Liver (tissue), 8 donors: ENCODE measurements at regions not wholly inside any gene's neighbourhood (a gene's known extent, or its start where the extent isn't known, plus 50 kb on each side); places are given as distances from the start of the nearest gene placed in this dataset.

Source experiments
- DNase-seq: peaks from one replicate; pipeline ENCODE4 v3.0.0-alpha.2; 2017; ENCODE audit warnings: low spot score
- H3K27ac ChIP-seq, 2 donors: one replicate each; pipeline ENCODE4 v1.7.0; 2013; ENCODE audit warnings: inconsistent platforms in 2 of 2, low read length in 2 of 2, control low read depth in 1 of 2, low read depth in 1 of 2, mild to moderate bottlenecking in 1 of 2
- H3K27me3 ChIP-seq, 4 donors: one replicate each; pipeline versions ENCODE4 v1.6.1 to v1.7.0; 2013; ENCODE audit warnings: low read length in 3 of 4, inconsistent platforms in 1 of 4, mild to moderate bottlenecking in 1 of 4, moderate library complexity in 1 of 4; ENCODE audit not compliant: control insufficient read depth in 4 of 4, insufficient read depth in 4 of 4
- H3K36me3 ChIP-seq, 4 donors: one replicate each; pipeline versions ENCODE4 v1.6.1 to v1.7.0; 2013; ENCODE audit warnings: low read length in 3 of 4, mild to moderate bottlenecking in 3 of 4, low read depth in 1 of 4, moderate library complexity in 1 of 4; ENCODE audit not compliant: control insufficient read depth in 4 of 4, insufficient read depth in 3 of 4
- H3K4me1 ChIP-seq, 4 donors: one replicate each; pipeline versions ENCODE4 v1.6.1 to v1.7.0; 2013; ENCODE audit warnings: low read length in 3 of 4, mild to moderate bottlenecking in 3 of 4, moderate library complexity in 1 of 4; ENCODE audit not compliant: control insufficient read depth in 4 of 4, insufficient read depth in 4 of 4
- H3K4me3 ChIP-seq, 3 donors: one replicate each; pipeline versions ENCODE4 v1.6.1 to v1.7.0; 2013; ENCODE audit warnings: low read length in 3 of 3, control low read depth in 1 of 3, low read depth in 1 of 3, mild to moderate bottlenecking in 1 of 3
- H3K9ac ChIP-seq, 2 donors: one replicate each; pipeline ENCODE4 v1.7.0; 2013; ENCODE audit warnings: low read length in 2 of 2, mild to moderate bottlenecking in 2 of 2, moderate library complexity in 2 of 2, control low read depth in 1 of 2, low read depth in 1 of 2
- H3K9me3 ChIP-seq, 4 donors: one replicate each; pipeline versions ENCODE4 v1.6.1 to v1.7.0; 2013; ENCODE audit warnings: low read length in 3 of 4; ENCODE audit not compliant: control insufficient read depth in 4 of 4
- EGR1 ChIP-seq, 2 donors: IDR thresholded peaks; 2 replicates each; pipeline ENCODE4 v1.6.1; 2016 to 2018; ENCODE audit warnings: antibody characterized with exemption in 2 of 2, low read depth in 2 of 2
- FOXA1 ChIP-seq: IDR thresholded peaks from 2 replicates; pipeline ENCODE4 v1.6.1; 2016; ENCODE audit warnings: antibody characterized with exemption
- FOXA2 ChIP-seq: IDR thresholded peaks from 2 replicates; pipeline ENCODE4 v1.6.1; 2016; ENCODE audit warnings: antibody characterized with exemption
- GABPA ChIP-seq, 2 donors: IDR thresholded peaks in 1 of 2; conservative IDR thresholded peaks in 1 of 2; 2 replicates each; pipeline ENCODE4 v1.6.1; 2016; ENCODE audit warnings: antibody characterized with exemption in 2 of 2, mild to moderate bottlenecking in 1 of 2, moderate library complexity in 1 of 2
- HNF4G ChIP-seq: IDR thresholded peaks from 2 replicates; pipeline ENCODE4 v1.6.1; 2016; ENCODE audit warnings: antibody characterized with exemption
- JUND ChIP-seq, 2 donors: IDR thresholded peaks; 2 replicates each; pipeline ENCODE4 v1.6.1; 2016; ENCODE audit warnings: antibody characterized with exemption in 2 of 2
- RAD21 ChIP-seq, 2 donors: IDR thresholded peaks; 2 replicates each; pipeline ENCODE4 v1.6.1; 2016; ENCODE audit warnings: antibody characterized with exemption in 2 of 2, mild to moderate bottlenecking in 2 of 2
- RXRA ChIP-seq, 2 donors: IDR thresholded peaks; 2 replicates each; pipeline ENCODE4 v1.6.1; 2017 to 2018; ENCODE audit warnings: antibody characterized with exemption in 2 of 2, mild to moderate bottlenecking in 1 of 2
- YY1 ChIP-seq: IDR thresholded peaks from 2 replicates; pipeline ENCODE4 v1.6.1; 2016; ENCODE audit warnings: antibody characterized with exemption, mild to moderate bottlenecking
- WGBS: extraction: QIAGEN DNeasy Blood & Tissue Kit; methylation state at CpG from one replicate; pipeline ENCODE4 v1.1.7; 2013; 5-methylcytosine and 5-hydroxymethylcytosine counted together
- TF ChIP-seq, protein P1 (sequence below): fragments of 150-350 bp; IDR thresholded peaks from 2 replicates; pipeline ENCODE4 v1.5.1; 2017; ENCODE audit warnings: improper control_type of control experiment, low read depth, low read length; ENCODE audit not compliant: missing input control
- TF ChIP-seq, protein P2 (sequence below): IDR thresholded peaks from 2 replicates; pipeline ENCODE4 v1.6.1; 2016; ENCODE audit warnings: antibody characterized with exemption, mild to moderate bottlenecking
- TF ChIP-seq, protein P3 (sequence below): IDR thresholded peaks from 2 replicates; pipeline ENCODE4 v1.6.1; 2016; ENCODE audit warnings: antibody characterized with exemption
- TF ChIP-seq, protein P4 (sequence below): IDR thresholded peaks from 2 replicates; pipeline ENCODE4 v1.6.1; 2016; ENCODE audit warnings: antibody characterized with exemption
- donor health status: healthy.
- donor health status: healthy.
- donor health status: healthy.
- donor health status: healthy.
- donor health status: healthy.

DNA sequence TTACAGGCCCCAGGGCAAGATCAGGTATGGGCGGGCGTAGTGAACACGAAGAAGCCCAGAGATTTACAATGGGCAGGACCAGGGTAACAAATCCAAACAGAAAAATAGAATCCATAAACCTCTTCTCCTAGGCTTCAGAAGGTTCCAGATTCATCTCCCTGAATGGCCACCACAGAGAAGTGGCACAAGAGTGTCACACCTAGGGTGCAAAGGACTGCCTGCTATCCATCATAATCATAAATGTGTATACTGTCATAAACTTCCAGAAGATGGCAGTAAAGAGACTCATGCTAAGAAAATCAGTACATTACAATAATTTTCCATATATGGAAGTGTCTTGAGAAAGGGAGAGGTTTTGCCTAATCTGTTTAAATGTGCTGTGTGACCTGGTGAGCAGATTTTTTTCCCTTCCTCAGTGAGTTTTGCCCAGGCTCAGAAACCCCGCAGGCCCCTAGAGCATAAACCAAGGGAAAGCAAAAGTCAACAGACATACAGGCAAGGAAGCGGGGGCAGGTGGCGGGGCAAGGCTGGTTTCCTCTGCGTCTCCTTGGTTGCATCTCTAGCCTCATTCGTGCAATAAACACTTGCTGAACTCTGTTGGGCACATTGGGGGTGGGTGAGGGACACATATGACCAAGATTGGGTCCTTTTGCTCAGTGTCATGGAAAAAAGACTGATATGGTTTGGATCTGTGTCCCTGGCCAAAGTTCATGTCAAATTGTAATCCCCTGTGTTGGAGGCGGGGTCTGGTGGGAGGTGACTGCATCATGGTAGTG lies 92.0 kb upstream of the CDH5 start:
- H3K27ac ChIP-seq: no peak overlapping the region
- no peak overlapping the region for H3K9ac ChIP-seq
- H3K4me1 ChIP-seq: peaks cover 0 to 8% (median 1%) of the 10 kb centered on the region in 4 donors
- 78% methylated on average over 9 of the region's 9 CpGs for whole genome bisulfite sequencing
- peak in 1 of 2 donors; percentile 27 for TF ChIP-seq RAD21 (IDR thresholded peaks at IDR 0.05)
- TF ChIP-seq EGR1 (IDR thresholded peaks at IDR 0.05; ENCODE audit: low read depth in 2 of 2): no peak
- TF ChIP-seq YY1: no peak
- TF ChIP-seq, protein P1, sequence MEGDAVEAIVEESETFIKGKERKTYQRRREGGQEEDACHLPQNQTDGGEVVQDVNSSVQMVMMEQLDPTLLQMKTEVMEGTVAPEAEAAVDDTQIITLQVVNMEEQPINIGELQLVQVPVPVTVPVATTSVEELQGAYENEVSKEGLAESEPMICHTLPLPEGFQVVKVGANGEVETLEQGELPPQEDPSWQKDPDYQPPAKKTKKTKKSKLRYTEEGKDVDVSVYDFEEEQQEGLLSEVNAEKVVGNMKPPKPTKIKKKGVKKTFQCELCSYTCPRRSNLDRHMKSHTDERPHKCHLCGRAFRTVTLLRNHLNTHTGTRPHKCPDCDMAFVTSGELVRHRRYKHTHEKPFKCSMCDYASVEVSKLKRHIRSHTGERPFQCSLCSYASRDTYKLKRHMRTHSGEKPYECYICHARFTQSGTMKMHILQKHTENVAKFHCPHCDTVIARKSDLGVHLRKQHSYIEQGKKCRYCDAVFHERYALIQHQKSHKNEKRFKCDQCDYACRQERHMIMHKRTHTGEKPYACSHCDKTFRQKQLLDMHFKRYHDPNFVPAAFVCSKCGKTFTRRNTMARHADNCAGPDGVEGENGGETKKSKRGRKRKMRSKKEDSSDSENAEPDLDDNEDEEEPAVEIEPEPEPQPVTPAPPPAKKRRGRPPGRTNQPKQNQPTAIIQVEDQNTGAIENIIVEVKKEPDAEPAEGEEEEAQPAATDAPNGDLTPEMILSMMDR: no peak
- TF ChIP-seq, protein P2, sequence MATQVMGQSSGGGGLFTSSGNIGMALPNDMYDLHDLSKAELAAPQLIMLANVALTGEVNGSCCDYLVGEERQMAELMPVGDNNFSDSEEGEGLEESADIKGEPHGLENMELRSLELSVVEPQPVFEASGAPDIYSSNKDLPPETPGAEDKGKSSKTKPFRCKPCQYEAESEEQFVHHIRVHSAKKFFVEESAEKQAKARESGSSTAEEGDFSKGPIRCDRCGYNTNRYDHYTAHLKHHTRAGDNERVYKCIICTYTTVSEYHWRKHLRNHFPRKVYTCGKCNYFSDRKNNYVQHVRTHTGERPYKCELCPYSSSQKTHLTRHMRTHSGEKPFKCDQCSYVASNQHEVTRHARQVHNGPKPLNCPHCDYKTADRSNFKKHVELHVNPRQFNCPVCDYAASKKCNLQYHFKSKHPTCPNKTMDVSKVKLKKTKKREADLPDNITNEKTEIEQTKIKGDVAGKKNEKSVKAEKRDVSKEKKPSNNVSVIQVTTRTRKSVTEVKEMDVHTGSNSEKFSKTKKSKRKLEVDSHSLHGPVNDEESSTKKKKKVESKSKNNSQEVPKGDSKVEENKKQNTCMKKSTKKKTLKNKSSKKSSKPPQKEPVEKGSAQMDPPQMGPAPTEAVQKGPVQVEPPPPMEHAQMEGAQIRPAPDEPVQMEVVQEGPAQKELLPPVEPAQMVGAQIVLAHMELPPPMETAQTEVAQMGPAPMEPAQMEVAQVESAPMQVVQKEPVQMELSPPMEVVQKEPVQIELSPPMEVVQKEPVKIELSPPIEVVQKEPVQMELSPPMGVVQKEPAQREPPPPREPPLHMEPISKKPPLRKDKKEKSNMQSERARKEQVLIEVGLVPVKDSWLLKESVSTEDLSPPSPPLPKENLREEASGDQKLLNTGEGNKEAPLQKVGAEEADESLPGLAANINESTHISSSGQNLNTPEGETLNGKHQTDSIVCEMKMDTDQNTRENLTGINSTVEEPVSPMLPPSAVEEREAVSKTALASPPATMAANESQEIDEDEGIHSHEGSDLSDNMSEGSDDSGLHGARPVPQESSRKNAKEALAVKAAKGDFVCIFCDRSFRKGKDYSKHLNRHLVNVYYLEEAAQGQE: no peak
- no peaks in the 10 kb centered on the region for H3K9me3 ChIP-seq
- no peak overlapping the region for H3K4me3 ChIP-seq
- no peaks in the 10 kb centered on the region for H3K36me3 ChIP-seq
- peaks cover 0 to 3% (median 0%) of the 10 kb centered on the region in 4 donors for H3K27me3 ChIP-seq
- DNase-seq: peak; percentile 27

DNA sequence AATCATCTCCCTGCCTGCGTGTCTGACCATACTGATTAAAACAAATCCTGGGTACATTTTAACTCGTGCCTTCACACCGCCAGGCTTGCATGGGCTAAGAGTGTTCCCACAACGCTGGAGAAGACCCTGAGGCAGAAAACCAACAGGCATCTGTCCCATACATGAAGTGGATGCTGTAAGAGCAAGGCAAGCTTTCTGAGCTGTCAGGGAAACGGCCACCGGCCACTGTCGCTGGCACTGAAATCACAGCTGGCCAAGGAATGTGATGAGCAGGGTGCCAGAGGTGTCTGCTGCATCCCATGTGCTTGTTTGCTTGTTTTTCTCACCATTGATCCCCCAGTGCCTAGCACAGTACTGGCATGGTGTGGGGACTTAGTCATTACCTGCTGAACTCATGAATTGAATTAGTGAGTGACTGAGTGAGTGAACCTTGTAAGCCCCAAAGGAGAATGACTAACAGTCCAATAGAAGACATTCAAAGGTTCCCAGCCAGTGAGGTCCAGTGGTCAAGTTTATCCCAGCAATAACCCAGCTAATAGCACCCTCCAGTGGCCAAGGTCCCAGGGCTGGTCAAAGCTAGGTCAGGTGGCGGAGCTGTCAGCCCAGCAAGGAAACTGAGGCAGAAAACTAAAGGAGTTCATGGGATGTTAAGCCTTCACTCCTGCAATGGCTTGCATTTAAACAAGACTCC lies 92.7 kb upstream of the CDH5 start:
- Histone ChIP-seq H3K27ac (no peak overlapping the region), H3K9me3 (no peaks in the 10 kb centered on the region), H3K4me3 (no peak overlapping the region), H3K9ac (no peak overlapping the region), H3K36me3 (no peaks in the 10 kb centered on the region), H3K27me3 (peaks cover 0 to 3% (median 0%) of the 10 kb centered on the region in 4 donors), H3K4me1 (peaks cover 0 to 8% (median 1%) of the 10 kb centered on the region in 4 donors)
- DNase-seq: no peak
- 73% methylated on average over 8 of the region's 8 CpGs for WGBS
- TF ChIP-seq JUND (IDR thresholded peaks at IDR 0.05) (no peak), FOXA1 (no peak), RXRA (IDR thresholded peaks at IDR 0.05) (no peak)

DNA sequence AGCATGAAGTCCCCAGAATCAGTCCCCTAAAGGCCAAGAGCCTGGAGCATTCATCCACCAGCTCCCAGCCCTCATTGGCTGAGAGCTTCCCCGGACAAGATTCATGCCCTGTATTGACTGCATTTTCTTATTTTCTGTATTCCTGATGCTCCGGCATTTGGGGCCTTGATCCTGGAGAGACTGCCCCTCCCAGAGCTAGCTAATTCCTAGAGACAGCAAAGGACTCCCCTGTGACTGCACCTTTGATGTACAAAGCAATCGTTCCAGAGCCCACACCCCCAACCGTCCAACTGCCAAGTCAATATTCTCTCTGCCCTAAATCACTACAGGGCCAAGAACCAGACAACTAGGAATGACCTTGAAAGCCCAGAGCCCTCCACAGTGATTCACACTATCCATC lies 93.4 kb upstream of the CDH5 start:
- 60% methylated on average over 4 of the region's 4 CpGs for WGBS
- H3K27ac ChIP-seq: no peak overlapping the region
- H3K27me3 ChIP-seq: peaks cover 0 to 3% (median 0%) of the 10 kb centered on the region in 4 donors
- no peak overlapping the region for H3K4me3 ChIP-seq
- DNase-seq: no peak
- peaks cover 0 to 8% (median 1%) of the 10 kb centered on the region in 4 donors for H3K4me1 ChIP-seq
- no peak overlapping the region for H3K9ac ChIP-seq
- no peaks in the 10 kb centered on the region for H3K36me3 ChIP-seq
- no peaks in the 10 kb centered on the region for H3K9me3 ChIP-seq
- no peak for TF ChIP-seq FOXA2
- no peak for TF ChIP-seq RAD21 (IDR thresholded peaks at IDR 0.05)
- no peak for TF ChIP-seq RXRA (IDR thresholded peaks at IDR 0.05)
- TF ChIP-seq, protein P3, sequence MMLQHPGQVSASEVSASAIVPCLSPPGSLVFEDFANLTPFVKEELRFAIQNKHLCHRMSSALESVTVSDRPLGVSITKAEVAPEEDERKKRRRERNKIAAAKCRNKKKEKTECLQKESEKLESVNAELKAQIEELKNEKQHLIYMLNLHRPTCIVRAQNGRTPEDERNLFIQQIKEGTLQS: no peak
- TF ChIP-seq, protein P1: no peak
- TF ChIP-seq GABPA (IDR thresholded peaks at IDR 0.05 in 1 of 2, conservative IDR thresholded peaks at IDR 0.05 in 1 of 2): no peak
- TF ChIP-seq HNF4G: no peak
- TF ChIP-seq, protein P4, sequence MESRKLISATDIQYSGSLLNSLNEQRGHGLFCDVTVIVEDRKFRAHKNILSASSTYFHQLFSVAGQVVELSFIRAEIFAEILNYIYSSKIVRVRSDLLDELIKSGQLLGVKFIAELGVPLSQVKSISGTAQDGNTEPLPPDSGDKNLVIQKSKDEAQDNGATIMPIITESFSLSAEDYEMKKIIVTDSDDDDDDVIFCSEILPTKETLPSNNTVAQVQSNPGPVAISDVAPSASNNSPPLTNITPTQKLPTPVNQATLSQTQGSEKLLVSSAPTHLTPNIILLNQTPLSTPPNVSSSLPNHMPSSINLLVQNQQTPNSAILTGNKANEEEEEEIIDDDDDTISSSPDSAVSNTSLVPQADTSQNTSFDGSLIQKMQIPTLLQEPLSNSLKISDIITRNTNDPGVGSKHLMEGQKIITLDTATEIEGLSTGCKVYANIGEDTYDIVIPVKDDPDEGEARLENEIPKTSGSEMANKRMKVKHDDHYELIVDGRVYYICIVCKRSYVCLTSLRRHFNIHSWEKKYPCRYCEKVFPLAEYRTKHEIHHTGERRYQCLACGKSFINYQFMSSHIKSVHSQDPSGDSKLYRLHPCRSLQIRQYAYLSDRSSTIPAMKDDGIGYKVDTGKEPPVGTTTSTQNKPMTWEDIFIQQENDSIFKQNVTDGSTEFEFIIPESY: no peak
- no peak for TF ChIP-seq JUND (IDR thresholded peaks at IDR 0.05)
